Mesenchymal stem cell (in vitro differentiated cells and primary cell): ENCODE measurements at regions not wholly inside any gene's neighbourhood (a gene's known extent, or its start where the extent isn't known, plus 50 kb on each side); places are given as distances from the start of the nearest gene placed in this dataset.

Source experiments
- DNase-seq: peaks from one replicate; pipeline ENCODE4 v3.0.0-alpha.2; 2013
- H2AFZ ChIP-seq: one replicate; pipeline ENCODE4 v1.6.1; 2013; ENCODE audit warnings: low read depth, mild to moderate bottlenecking, control low read depth, inconsistent platforms, low read length, moderate library complexity
- H2AK5ac ChIP-seq: 2 replicates; pipeline ENCODE4 v1.6.1; 2013; ENCODE audit warnings: low read length, moderate library complexity, mild to moderate bottlenecking, inconsistent platforms; ENCODE audit not compliant: severe bottlenecking
- H2BK120ac ChIP-seq: one replicate; pipeline ENCODE4 v1.6.1; 2013; ENCODE audit warnings: low read depth, mild to moderate bottlenecking, inconsistent platforms, low read length, moderate library complexity
- H2BK12ac ChIP-seq, 2 experiments: one replicate each; pipeline ENCODE4 v1.6.1; 2013; ENCODE audit warnings: inconsistent platforms in 2 of 2, low read length in 2 of 2, mild to moderate bottlenecking in 2 of 2, moderate library complexity in 2 of 2, control low read depth in 1 of 2
- H2BK15ac ChIP-seq: one replicate; pipeline ENCODE4 v1.6.1; 2013; ENCODE audit warnings: mild to moderate bottlenecking, low read depth, inconsistent platforms; ENCODE audit not compliant: poor library complexity, severe bottlenecking
- H2BK5ac ChIP-seq: 2 replicates; pipeline ENCODE4 v1.6.1; 2013; ENCODE audit warnings: low read depth, mild to moderate bottlenecking, low read length, control low read depth, inconsistent platforms; ENCODE audit not compliant: poor library complexity, severe bottlenecking
- H3K14ac ChIP-seq, 2 experiments: one replicate each; pipeline ENCODE4 v1.6.1; 2013; ENCODE audit warnings: inconsistent platforms in 2 of 2, low read length in 2 of 2, control low read depth in 1 of 2, mild to moderate bottlenecking in 1 of 2, moderate library complexity in 1 of 2
- H3K18ac ChIP-seq, 2 experiments: one replicate each; pipeline ENCODE4 v1.6.1; 2013; ENCODE audit warnings: inconsistent platforms in 2 of 2, low read length in 2 of 2, control low read depth in 1 of 2, low read depth in 1 of 2, mild to moderate bottlenecking in 1 of 2
- H3K23ac ChIP-seq, 2 experiments: one replicate each; pipeline ENCODE4 v1.6.1; 2013; ENCODE audit warnings: inconsistent platforms in 2 of 2, low read length in 2 of 2, mild to moderate bottlenecking in 2 of 2, moderate library complexity in 2 of 2, control low read depth in 1 of 2
- H3K27ac ChIP-seq: 2 replicates; pipeline ENCODE4 v1.5.1; 2013; ENCODE audit warnings: mild to moderate bottlenecking, moderate library complexity, low read length, control low read depth, inconsistent platforms; ENCODE audit not compliant: poor library complexity, severe bottlenecking
- H3K27me3 ChIP-seq, 2 experiments: 2 replicates each; pipeline versions ENCODE4 v1.6.1 to v1.7.0; 2013; ENCODE audit warnings: low read length in 2 of 2, mild to moderate bottlenecking in 2 of 2, moderate library complexity in 2 of 2, control low read depth in 1 of 2, inconsistent platforms in 1 of 2; ENCODE audit not compliant: control insufficient read depth in 1 of 2, insufficient read depth in 1 of 2
- H3K36me3 ChIP-seq, 2 experiments: 2 replicates each; pipeline versions ENCODE4 v1.6.1 to v1.7.0; 2013; ENCODE audit warnings: low read length in 2 of 2, control low read depth in 1 of 2, inconsistent platforms in 1 of 2, low read depth in 1 of 2, mild to moderate bottlenecking in 1 of 2; ENCODE audit not compliant: insufficient read depth in 2 of 2, control insufficient read depth in 1 of 2
- H3K4ac ChIP-seq, 2 experiments: one replicate each; pipeline ENCODE4 v1.6.1; 2013; ENCODE audit warnings: inconsistent platforms in 2 of 2, low read length in 2 of 2, mild to moderate bottlenecking in 2 of 2, moderate library complexity in 2 of 2, control low read depth in 1 of 2, low read depth in 1 of 2
- H3K4me1 ChIP-seq: 2 replicates; pipeline ENCODE4 v1.6.1; 2013; ENCODE audit warnings: low read depth, low read length, control low read depth; ENCODE audit not compliant: control insufficient read depth, insufficient read depth
- H3K4me2 ChIP-seq: 2 replicates; pipeline ENCODE4 v1.6.1; 2013; ENCODE audit warnings: low read length, mild to moderate bottlenecking, inconsistent platforms; ENCODE audit not compliant: poor library complexity, severe bottlenecking
- H3K4me3 ChIP-seq, 2 experiments: 2 replicates each; pipeline versions ENCODE4 v1.5.1 to v1.7.0; 2013; ENCODE audit warnings: low read length in 2 of 2, mild to moderate bottlenecking in 2 of 2, control low read depth in 1 of 2, low read depth in 1 of 2; ENCODE audit not compliant: insufficient read depth in 1 of 2
- H3K79me1 ChIP-seq: replicated peaks from 2 replicates; pipeline ENCODE4 v1.6.1; 2013; ENCODE audit warnings: mild to moderate bottlenecking, control low read depth, low read length, inconsistent platforms; ENCODE audit not compliant: poor library complexity, severe bottlenecking
- H3K9ac ChIP-seq: 2 replicates; pipeline ENCODE4 v1.7.0; 2013; ENCODE audit warnings: mild to moderate bottlenecking, low read length, moderate library complexity
- H3K9me3 ChIP-seq: 2 replicates; pipeline ENCODE4 v1.7.0; 2013; ENCODE audit warnings: mild to moderate bottlenecking, low read length; ENCODE audit not compliant: control insufficient read depth
- H4K8ac ChIP-seq: one replicate; pipeline ENCODE4 v1.6.1; 2013; ENCODE audit warnings: inconsistent platforms, mild to moderate bottlenecking, low read length, moderate library complexity
- H4K91ac ChIP-seq: one replicate; pipeline ENCODE4 v1.6.1; 2013; ENCODE audit warnings: mild to moderate bottlenecking, low read length, inconsistent platforms
- WGBS: methylation state at CpG from one replicate; pipeline ENCODE4 v1.1.7; 2013; ENCODE audit warnings: mixed read lengths; 5-methylcytosine and 5-hydroxymethylcytosine counted together

DNA sequence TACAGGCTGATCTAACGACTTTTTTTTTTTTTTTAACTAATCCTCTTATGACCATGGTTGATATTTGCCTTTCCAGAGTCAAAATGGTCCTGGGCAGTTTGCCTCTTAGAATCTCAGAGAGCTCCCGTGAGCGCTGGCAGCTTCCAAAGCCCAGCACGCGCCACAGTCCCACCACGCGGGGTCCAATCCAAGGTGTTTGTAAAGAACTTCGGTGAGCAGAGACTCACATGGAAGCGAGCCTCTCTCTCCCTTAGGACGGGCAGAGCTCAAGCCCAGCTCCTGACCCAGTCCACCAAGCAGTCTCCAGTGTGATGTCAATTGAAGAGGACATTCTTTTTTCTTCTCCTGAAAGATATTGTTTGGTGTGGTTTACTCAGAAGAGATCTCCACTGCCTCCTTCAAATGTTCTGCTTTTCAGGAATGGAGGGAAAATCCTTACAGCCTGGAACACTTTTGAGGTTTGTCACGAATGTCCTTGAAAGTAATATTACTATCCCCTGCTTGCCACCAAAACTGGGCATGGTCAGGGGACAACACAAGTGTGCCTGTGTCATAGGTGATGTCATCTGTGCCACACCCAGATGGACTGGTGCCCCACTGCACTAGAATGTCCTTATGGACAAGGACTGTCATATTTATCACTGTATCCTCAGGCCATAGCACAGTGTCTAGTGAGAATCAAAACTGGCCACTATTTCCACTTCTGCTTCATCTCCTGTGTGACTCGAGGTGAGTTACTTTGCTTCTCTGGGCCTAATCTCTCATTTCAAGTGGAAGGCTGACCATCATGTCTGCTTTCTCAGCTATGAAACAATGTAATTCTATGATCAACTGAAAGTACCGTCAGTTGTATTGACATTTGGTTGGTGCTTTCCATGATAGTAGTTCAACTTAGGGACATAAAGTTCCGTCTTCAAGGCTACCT lies 97.4 kb upstream of the EDEM3 start:
- no peak overlapping the region for H3K4me3 ChIP-seq
- no peak overlapping the region for H4K91ac ChIP-seq
- no peak overlapping the region for H2BK12ac ChIP-seq
- H3K27ac ChIP-seq = no peak overlapping the region
- no peaks in the 10 kb centered on the region for H3K9me3 ChIP-seq
- no peak overlapping the region for H2BK120ac ChIP-seq
- peaks cover 0 to 19% of the 10 kb centered on the region in 2 experiments for H3K36me3 ChIP-seq
- no peak overlapping the region for H3K9ac ChIP-seq
- H2AK5ac ChIP-seq = no peak overlapping the region
- H4K8ac ChIP-seq = no peak overlapping the region
- H2BK5ac ChIP-seq = no peak overlapping the region
- no peaks in the 10 kb centered on the region for H3K27me3 ChIP-seq
- no peak overlapping the region for H2BK15ac ChIP-seq
- no peak for DNase-seq
- H3K4ac ChIP-seq = no peak overlapping the region
- H3K23ac ChIP-seq = no peak overlapping the region
- H3K14ac ChIP-seq = no peak overlapping the region
- no peak overlapping the region for H3K4me2 ChIP-seq
- peak overlapping the region in 1 of 2 experiments; percentile 34 for H3K18ac ChIP-seq
- peaks cover 3% of the 10 kb centered on the region for H3K4me1 ChIP-seq
- WGBS = 96% methylated on average over 12 of the region's 14 CpGs
- no peaks in the 10 kb centered on the region for H3K79me1 ChIP-seq
- no peak overlapping the region for H2AFZ ChIP-seq

DNA sequence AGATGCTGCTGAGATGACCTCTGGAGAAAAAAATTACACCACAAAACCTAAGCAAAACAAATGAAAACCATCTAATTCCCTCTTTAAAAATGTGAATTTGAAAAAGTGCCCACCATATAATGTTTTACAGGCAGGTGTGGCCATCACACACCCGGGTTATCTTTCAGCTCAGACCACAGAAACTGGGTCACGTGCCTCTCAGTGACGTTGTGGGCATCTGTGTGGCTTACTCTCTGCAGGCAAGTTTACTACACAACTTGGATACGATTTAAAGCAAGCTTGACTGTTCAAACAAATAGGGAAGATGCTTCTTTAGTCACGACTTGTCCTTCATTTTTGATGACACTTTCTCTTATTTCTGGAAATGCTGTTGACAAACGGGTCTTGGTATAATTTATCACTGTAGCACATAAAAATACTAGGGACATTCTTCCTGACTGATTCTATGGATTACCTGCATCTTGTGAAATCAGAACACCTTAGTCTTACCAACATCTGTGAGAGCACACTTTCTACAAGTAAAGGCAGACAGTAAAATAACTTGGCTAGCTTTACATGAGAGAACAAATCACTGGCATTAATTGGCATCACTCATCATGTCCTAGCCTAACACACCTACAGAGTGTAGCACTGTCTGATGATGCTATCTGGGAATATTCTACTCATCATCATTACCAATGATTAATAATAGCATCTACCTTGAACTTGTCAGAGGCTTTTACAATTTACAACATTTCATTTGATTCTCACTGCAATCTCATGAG lies 89.3 kb upstream of the EDEM3 start:
- H3K4ac ChIP-seq = no peak overlapping the region
- no peak overlapping the region for H3K4me3 ChIP-seq
- no peak overlapping the region for H3K23ac ChIP-seq
- H4K8ac ChIP-seq = no peak overlapping the region
- no peak overlapping the region for H2AFZ ChIP-seq
- H4K91ac ChIP-seq = no peak overlapping the region
- H3K18ac ChIP-seq = no peak overlapping the region
- no peak overlapping the region for H3K27ac ChIP-seq
- no peaks in the 10 kb centered on the region for H3K9me3 ChIP-seq
- no peak overlapping the region for H2BK5ac ChIP-seq
- H3K4me2 ChIP-seq = no peak overlapping the region
- no peaks in the 10 kb centered on the region for H3K27me3 ChIP-seq
- H2BK15ac ChIP-seq = no peak overlapping the region
- no peak overlapping the region for H2BK12ac ChIP-seq
- no peak overlapping the region for H3K9ac ChIP-seq
- 78% methylated on average over 6 of the region's 6 CpGs for WGBS
- peaks cover 0 to 12% of the 10 kb centered on the region in 2 experiments for H3K36me3 ChIP-seq
- no peak for DNase-seq
- no peak overlapping the region for H2BK120ac ChIP-seq
- H2AK5ac ChIP-seq = no peak overlapping the region
- no peaks in the 10 kb centered on the region for H3K4me1 ChIP-seq
- no peaks in the 10 kb centered on the region for H3K79me1 ChIP-seq
- H3K14ac ChIP-seq = no peak overlapping the region

DNA sequence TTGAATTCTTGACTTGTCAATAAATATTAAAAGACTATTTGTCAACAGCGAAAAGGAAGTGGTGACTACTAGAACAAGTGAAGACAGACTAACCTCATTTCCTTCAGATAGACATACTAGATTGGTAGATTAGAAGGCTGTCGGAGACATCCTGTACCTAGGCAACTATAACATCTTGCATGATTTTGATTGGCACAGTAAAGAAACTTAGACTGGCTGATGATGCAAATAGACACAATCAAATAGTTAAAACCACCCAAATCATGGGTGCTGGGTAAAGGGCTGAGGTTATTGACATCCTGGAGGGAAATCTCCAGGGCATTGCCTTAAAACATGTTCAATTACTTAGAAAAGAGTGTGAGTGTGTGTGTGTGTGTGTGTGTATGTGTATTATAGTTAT lies 85.9 kb upstream of the EDEM3 start:
- no peak overlapping the region for H3K14ac ChIP-seq
- no peak overlapping the region for H4K8ac ChIP-seq
- peaks cover 0 to 12% of the 10 kb centered on the region in 2 experiments for H3K36me3 ChIP-seq
- no peak overlapping the region for H4K91ac ChIP-seq
- no peak for DNase-seq
- H3K9me3 ChIP-seq = no peaks in the 10 kb centered on the region
- H2BK5ac ChIP-seq = no peak overlapping the region
- H2AFZ ChIP-seq = no peak overlapping the region
- no peak overlapping the region for H2AK5ac ChIP-seq
- no peaks in the 10 kb centered on the region for H3K27me3 ChIP-seq
- H2BK15ac ChIP-seq = no peak overlapping the region
- no peak overlapping the region for H3K23ac ChIP-seq
- H3K4me2 ChIP-seq = no peak overlapping the region
- H3K4me1 ChIP-seq = no peaks in the 10 kb centered on the region
- H2BK120ac ChIP-seq = no peak overlapping the region
- no peak overlapping the region for H3K27ac ChIP-seq
- H3K9ac ChIP-seq = no peak overlapping the region
- no peak overlapping the region for H2BK12ac ChIP-seq
- 80% methylated on average over 1 of the region's 2 CpGs for WGBS
- no peaks in the 10 kb centered on the region for H3K79me1 ChIP-seq
- H3K4ac ChIP-seq = no peak overlapping the region
- no peak overlapping the region for H3K4me3 ChIP-seq
- no peak overlapping the region for H3K18ac ChIP-seq

DNA sequence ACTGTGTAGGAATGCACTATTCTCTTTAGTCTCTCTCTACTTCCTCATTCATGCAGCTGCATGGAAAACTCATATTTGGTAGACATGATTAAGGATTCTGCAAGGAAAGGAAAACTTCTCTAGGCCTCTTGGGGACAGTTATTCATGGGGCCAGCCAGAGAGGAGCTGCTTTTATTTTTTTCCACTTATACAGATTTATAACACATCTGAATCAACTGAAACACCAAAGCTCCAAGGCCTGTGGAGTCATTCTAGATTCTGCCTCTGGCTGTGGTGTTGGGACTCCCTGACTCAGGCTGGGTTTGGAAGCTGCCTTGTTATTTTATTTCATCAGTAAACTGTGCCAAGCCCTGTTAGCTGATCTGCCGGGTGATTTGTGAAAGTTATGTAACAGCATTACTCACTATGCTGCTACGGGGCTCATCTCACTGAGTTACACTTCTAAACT lies 83.9 kb upstream of the EDEM3 start:
- peak; percentile 83 for DNase-seq

More for the DNA sequence above, 83.9 kb upstream of the EDEM3 start:
- no peak overlapping the region for H2AK5ac ChIP-seq
- H3K4me1 ChIP-seq = no peaks in the 10 kb centered on the region
- no peak overlapping the region for H2AFZ ChIP-seq
- H3K18ac ChIP-seq = peak overlapping the region in 1 of 2 experiments; percentile 43
- H2BK12ac ChIP-seq = no peak overlapping the region
- H3K9ac ChIP-seq = peak overlapping the region; percentile 80
- H3K9me3 ChIP-seq = no peaks in the 10 kb centered on the region
- H3K14ac ChIP-seq = no peak overlapping the region
- H3K4me2 ChIP-seq = no peak overlapping the region
- no peak overlapping the region for H3K27ac ChIP-seq
- H2BK120ac ChIP-seq = no peak overlapping the region
- no peak overlapping the region for H4K91ac ChIP-seq
- peak overlapping the region in 1 of 2 experiments; percentile 67 for H3K4me3 ChIP-seq
- H3K36me3 ChIP-seq = peaks cover 0 to 4% of the 10 kb centered on the region in 2 experiments
- 0% methylated on average over 2 of the region's 2 CpGs for WGBS
- H2BK15ac ChIP-seq = no peak overlapping the region
- no peaks in the 10 kb centered on the region for H3K79me1 ChIP-seq
- no peak overlapping the region for H2BK5ac ChIP-seq
- H4K8ac ChIP-seq = peak overlapping the region; percentile 15
- no peak overlapping the region for H3K23ac ChIP-seq
- H3K27me3 ChIP-seq = no peaks in the 10 kb centered on the region
- H3K4ac ChIP-seq = no peak overlapping the region
